ENCODE measurements at regions not wholly inside any gene's neighbourhood (a gene's known extent, or its start where the extent isn't known, plus 50 kb on each side); places are given as distances from the start of the nearest gene placed in this dataset.

GRCh38 chr21:27719226-27719625, 752.3 kb upstream of the ADAMTS5 start:
- no peaks in the 10 kb centered on the region for H3K27me3 Mint-ChIP-seq
- H3K36me3 Mint-ChIP-seq = no peaks in the 10 kb centered on the region
- H3K27ac Mint-ChIP-seq = no peak overlapping the region
- ATAC-seq = no peak
- H3K4me1 Mint-ChIP-seq = no peaks in the 10 kb centered on the region
- H3K9me3 Mint-ChIP-seq = peaks cover 4% of the 10 kb centered on the region
- no peak overlapping the region for H3K4me3 Mint-ChIP-seq

- Mint-ChIP-seq H3K4me3 (no peak overlapping the region), H3K9me3 (no peaks in the 10 kb centered on the region), H3K27ac (no peak overlapping the region), H3K4me1 (no peaks in the 10 kb centered on the region), H3K36me3 (no peaks in the 10 kb centered on the region), H3K27me3 (no peaks in the 10 kb centered on the region)
- ATAC-seq = no peak
Measured at GRCh38 chr21:27715131-27715530, 748.2 kb upstream of the ADAMTS5 start.

- ATAC-seq = no peak
- Mint-ChIP-seq H3K27me3 (no peaks in the 10 kb centered on the region), H3K27ac (no peak overlapping the region)
Measured at GRCh38 chr21:27713154-27714109, 746.5 kb upstream of the ADAMTS5 start.

GRCh38 chr21:27704567-27705166, 737.8 kb upstream of the ADAMTS5 start:
- ATAC-seq = no peak
- H3K27me3 Mint-ChIP-seq = no peaks in the 10 kb centered on the region
- H3K27ac Mint-ChIP-seq = no peak overlapping the region
- peaks cover 11% of the 10 kb centered on the region for H3K9me3 Mint-ChIP-seq
- H3K4me1 Mint-ChIP-seq = no peaks in the 10 kb centered on the region
- H3K4me3 Mint-ChIP-seq = no peak overlapping the region
- H3K36me3 Mint-ChIP-seq = no peaks in the 10 kb centered on the region

More at GRCh38 chr21:27713154-27714109, 746.5 kb upstream of the ADAMTS5 start:
- Mint-ChIP-seq H3K9me3 (peaks cover 2% of the 10 kb centered on the region), H3K4me3 (no peak overlapping the region), H3K4me1 (no peaks in the 10 kb centered on the region), H3K36me3 (no peaks in the 10 kb centered on the region)

GRCh38 chr21:27703791-27704190, 736.9 kb upstream of the ADAMTS5 start:
- ATAC-seq = no peak
- no peaks in the 10 kb centered on the region for H3K4me1 Mint-ChIP-seq
- no peaks in the 10 kb centered on the region for H3K36me3 Mint-ChIP-seq
- peaks cover 11% of the 10 kb centered on the region for H3K9me3 Mint-ChIP-seq
- H3K27me3 Mint-ChIP-seq = no peaks in the 10 kb centered on the region
- H3K27ac Mint-ChIP-seq = no peak overlapping the region
- H3K4me3 Mint-ChIP-seq = no peak overlapping the region

GRCh38 chr21:27700974-27701614, 734.2 kb upstream of the ADAMTS5 start:
- H3K27ac Mint-ChIP-seq = no peak overlapping the region
- no peaks in the 10 kb centered on the region for H3K36me3 Mint-ChIP-seq
- H3K4me3 Mint-ChIP-seq = no peak overlapping the region
- H3K9me3 Mint-ChIP-seq = peaks cover 10% of the 10 kb centered on the region
- H3K27me3 Mint-ChIP-seq = no peaks in the 10 kb centered on the region
- ATAC-seq = no peak
- H3K4me1 Mint-ChIP-seq = no peaks in the 10 kb centered on the region

- Mint-ChIP-seq H3K4me1 (no peaks in the 10 kb centered on the region), H3K4me3 (no peak overlapping the region), H3K27ac (no peak overlapping the region), H3K27me3 (no peaks in the 10 kb centered on the region), H3K9me3 (peaks cover 7% of the 10 kb centered on the region), H3K36me3 (no peaks in the 10 kb centered on the region)
- ATAC-seq = no peak
Measured at GRCh38 chr21:27695246-27695645, 728.4 kb upstream of the ADAMTS5 start.

- no peak overlapping the region for H3K4me3 Mint-ChIP-seq
- H3K27me3 Mint-ChIP-seq = no peaks in the 10 kb centered on the region
- H3K27ac Mint-ChIP-seq = no peak overlapping the region
- no peaks in the 10 kb centered on the region for H3K36me3 Mint-ChIP-seq
- ATAC-seq = no peak
- no peaks in the 10 kb centered on the region for H3K4me1 Mint-ChIP-seq
- H3K9me3 Mint-ChIP-seq = peaks cover 8% of the 10 kb centered on the region
Measured at GRCh38 chr21:27694667-27695066, 727.8 kb upstream of the ADAMTS5 start.

- Mint-ChIP-seq H3K27me3 (no peaks in the 10 kb centered on the region), H3K36me3 (no peaks in the 10 kb centered on the region), H3K27ac (no peak overlapping the region), H3K4me1 (no peaks in the 10 kb centered on the region), H3K4me3 (no peak overlapping the region), H3K9me3 (peaks cover 12% of the 10 kb centered on the region)
- no peak for ATAC-seq
Measured at GRCh38 chr21:27693376-27693775, 726.5 kb upstream of the ADAMTS5 start.

GRCh38 chr21:27691516-27691915, 724.6 kb upstream of the ADAMTS5 start:
- H3K36me3 Mint-ChIP-seq = no peaks in the 10 kb centered on the region
- H3K27me3 Mint-ChIP-seq = no peaks in the 10 kb centered on the region
- no peak overlapping the region for H3K4me3 Mint-ChIP-seq
- no peaks in the 10 kb centered on the region for H3K4me1 Mint-ChIP-seq
- peaks cover 13% of the 10 kb centered on the region for H3K9me3 Mint-ChIP-seq
- ATAC-seq = no peak
- H3K27ac Mint-ChIP-seq = no peak overlapping the region

- no peak overlapping the region for H3K27ac Mint-ChIP-seq
- peaks cover 13% of the 10 kb centered on the region for H3K9me3 Mint-ChIP-seq
- H3K4me1 Mint-ChIP-seq = no peaks in the 10 kb centered on the region
- ATAC-seq = no peak
- H3K27me3 Mint-ChIP-seq = no peaks in the 10 kb centered on the region
- no peaks in the 10 kb centered on the region for H3K36me3 Mint-ChIP-seq
- no peak overlapping the region for H3K4me3 Mint-ChIP-seq
Measured at GRCh38 chr21:27691006-27691405, 724.1 kb upstream of the ADAMTS5 start.

GRCh38 chr21:27690426-27690825, 723.5 kb upstream of the ADAMTS5 start:
- Mint-ChIP-seq H3K27me3 (no peaks in the 10 kb centered on the region), H3K4me1 (no peaks in the 10 kb centered on the region), H3K4me3 (no peak overlapping the region), H3K9me3 (peaks cover 12% of the 10 kb centered on the region), H3K36me3 (no peaks in the 10 kb centered on the region), H3K27ac (no peak overlapping the region)
- ATAC-seq = no peak

- Mint-ChIP-seq H3K27me3 (no peaks in the 10 kb centered on the region), H3K9me3 (peaks cover 8% of the 10 kb centered on the region), H3K4me1 (no peaks in the 10 kb centered on the region), H3K27ac (no peak overlapping the region), H3K4me3 (no peak overlapping the region), H3K36me3 (no peaks in the 10 kb centered on the region)
- ATAC-seq = no peak
Measured at GRCh38 chr21:27688773-27689172, 721.9 kb upstream of the ADAMTS5 start.

- H3K36me3 Mint-ChIP-seq = no peaks in the 10 kb centered on the region
- ATAC-seq = no peak
- no peak overlapping the region for H3K27ac Mint-ChIP-seq
- H3K9me3 Mint-ChIP-seq = peaks cover 2% of the 10 kb centered on the region
- H3K4me3 Mint-ChIP-seq = no peak overlapping the region
- no peaks in the 10 kb centered on the region for H3K4me1 Mint-ChIP-seq
- no peaks in the 10 kb centered on the region for H3K27me3 Mint-ChIP-seq
Measured at GRCh38 chr21:27683292-27683691, 716.4 kb upstream of the ADAMTS5 start.

- H3K4me3 Mint-ChIP-seq = no peak overlapping the region
- H3K27ac Mint-ChIP-seq = no peak overlapping the region
- ATAC-seq = no peak
Measured at GRCh38 chr21:27681841-27682240, 715.0 kb upstream of the ADAMTS5 start.

More at GRCh38 chr21:27681841-27682240, 715.0 kb upstream of the ADAMTS5 start:
- Mint-ChIP-seq H3K4me1 (no peaks in the 10 kb centered on the region), H3K36me3 (no peaks in the 10 kb centered on the region), H3K27me3 (no peaks in the 10 kb centered on the region), H3K9me3 (no peaks in the 10 kb centered on the region)
